Activated CD4-positive, CD25-positive, alpha-beta regulatory T cell treated with anti-CD3 and anti-CD28 coated beads, Interleukin-2, amount 50 U/mL, for 16 hours (primary cell): ENCODE measurements at regions not wholly inside any gene's neighbourhood (a gene's known extent, or its start where the extent isn't known, plus 50 kb on each side); places are given as distances from the start of the nearest gene placed in this dataset.
A peak's percentile ranks its signal among the peaks of the same experiment; 100 is the strongest.
"Not testable (repeated sequence)": the region's sequence is repeated elsewhere in the genome, so short reads cannot be mapped to it uniquely, and the experiment has no call there.

ENCODE experiments used
- DNase-seq: peaks from one replicate; pipeline ENCODE4 v3.0.0-alpha.2; 2020; ENCODE audit warnings: low read depth, low spot score

DNA sequence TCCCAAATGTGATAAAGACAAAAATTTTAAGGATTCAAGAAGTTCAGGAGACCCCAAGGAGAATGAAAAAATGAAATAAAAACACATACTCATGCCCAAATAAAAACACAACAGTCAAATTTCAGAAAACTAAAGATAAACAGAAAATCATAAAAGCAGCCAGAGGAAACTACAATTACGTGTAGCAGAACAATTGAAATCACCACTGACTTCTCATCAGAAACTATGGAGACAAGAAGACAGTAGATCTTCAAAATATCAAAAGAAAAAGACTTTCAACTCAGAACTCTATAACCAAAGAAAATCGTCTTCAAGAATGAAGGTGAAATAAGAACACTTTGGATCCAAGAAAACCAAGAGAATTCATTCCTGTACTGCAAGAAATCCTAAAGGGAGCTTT lies 54.9 kb downstream of the DIO3 start:
- no peak for DNase-seq

DNA sequence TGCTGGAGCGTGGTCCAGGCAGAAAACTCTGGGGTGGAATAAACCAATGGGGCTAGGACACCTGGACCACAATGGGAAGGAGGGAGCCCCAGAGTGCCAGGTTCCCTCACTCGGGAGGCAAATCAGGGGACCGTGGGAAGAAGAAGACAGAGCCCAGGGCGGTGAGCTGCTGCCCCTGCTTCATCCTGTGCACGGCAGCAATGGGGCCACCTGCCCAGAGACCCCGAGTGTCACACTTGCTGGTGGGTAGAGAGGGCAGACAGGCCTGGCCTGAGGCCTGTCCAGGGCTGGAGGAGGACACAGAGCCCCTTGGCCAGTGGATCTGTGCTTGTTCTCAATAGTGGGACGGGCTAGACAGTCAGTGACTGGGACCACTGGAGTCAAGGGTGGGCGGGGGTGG lies 58.2 kb downstream of the DIO3 start:
- no peak for DNase-seq

DNA sequence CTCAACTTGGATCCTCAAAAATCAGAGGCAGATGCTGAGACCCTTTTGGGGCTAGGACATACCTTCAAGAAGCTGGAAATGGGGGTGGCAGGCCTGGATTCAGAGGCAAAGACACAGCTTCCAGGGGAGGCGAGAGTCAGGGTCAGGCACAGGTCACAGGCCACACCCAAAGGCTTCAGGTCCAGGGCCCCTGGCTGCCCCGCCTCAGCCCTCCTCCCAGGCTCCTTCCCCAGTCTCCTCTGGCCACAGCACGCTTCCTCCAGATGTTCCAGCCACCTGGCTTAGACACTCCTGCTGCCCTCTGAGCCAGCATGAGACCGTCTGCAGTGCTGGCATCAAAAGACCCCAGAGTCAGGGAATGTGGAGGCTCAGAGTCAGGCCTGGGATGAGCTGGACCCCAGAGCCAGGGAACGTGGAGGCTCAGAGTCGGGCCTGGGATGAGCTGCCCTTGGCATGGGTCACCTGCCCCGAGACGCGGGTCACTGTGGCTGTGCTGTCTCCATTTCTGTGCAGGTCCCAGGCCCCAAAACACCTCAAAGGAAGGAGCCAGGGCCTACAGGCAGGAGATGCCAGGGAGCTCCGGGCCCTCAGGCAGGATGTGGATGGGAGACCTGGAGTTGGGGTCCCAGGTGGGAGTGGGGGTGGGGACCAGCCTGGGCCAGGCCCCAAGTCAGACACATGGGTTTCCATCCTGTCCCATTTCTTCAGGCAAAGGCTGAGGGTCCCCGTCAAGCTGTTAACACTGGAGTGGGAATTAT lies 58.9 kb downstream of the DIO3 start:
- no peak for DNase-seq

DNA sequence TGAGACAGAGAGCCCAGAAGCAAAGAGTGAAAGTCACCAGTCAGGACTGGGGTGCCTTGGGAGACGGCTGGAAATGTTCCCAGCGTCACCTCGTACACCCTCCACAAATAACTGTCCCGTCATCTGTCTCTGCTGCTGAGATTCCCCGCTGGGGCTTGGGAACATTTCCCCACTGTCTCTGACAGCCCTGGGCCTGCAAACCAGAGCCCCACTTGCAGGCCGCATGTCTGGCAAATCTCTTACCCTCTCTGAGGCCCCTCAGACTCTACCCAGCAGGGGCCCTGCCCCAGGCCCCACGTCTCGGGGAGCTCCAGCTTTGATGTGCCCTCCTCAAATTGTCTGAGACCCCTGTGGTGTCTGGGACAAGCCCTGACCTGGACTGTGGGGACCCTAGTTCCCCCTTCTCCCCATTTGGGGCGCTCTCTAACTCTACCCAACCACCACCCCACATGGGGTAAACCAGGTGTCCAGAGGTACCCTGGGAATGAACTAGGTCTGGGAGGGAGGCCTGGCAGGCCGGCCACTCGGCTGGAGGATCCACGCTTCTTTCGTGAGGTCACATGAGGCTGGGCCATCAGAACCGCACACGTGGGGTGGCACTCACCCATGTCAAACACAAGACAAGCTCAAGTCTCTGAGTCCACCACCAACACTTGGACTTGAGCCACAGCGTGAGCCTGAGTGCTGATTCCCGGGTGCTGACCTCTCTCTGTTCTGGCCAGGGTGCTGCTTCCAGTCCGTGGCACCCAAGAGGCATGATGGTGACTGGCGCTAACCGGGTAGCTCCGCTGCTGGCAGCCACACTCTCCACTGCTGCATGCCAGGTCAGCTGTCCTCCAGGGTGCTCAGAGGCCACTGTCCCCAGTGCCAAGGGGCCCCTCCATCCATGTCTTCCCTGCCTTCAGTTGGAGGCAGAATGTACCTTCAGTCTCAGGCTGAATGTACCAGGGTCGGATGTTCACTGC lies 59.8 kb downstream of the DIO3 start:
- no peak for DNase-seq

DNA sequence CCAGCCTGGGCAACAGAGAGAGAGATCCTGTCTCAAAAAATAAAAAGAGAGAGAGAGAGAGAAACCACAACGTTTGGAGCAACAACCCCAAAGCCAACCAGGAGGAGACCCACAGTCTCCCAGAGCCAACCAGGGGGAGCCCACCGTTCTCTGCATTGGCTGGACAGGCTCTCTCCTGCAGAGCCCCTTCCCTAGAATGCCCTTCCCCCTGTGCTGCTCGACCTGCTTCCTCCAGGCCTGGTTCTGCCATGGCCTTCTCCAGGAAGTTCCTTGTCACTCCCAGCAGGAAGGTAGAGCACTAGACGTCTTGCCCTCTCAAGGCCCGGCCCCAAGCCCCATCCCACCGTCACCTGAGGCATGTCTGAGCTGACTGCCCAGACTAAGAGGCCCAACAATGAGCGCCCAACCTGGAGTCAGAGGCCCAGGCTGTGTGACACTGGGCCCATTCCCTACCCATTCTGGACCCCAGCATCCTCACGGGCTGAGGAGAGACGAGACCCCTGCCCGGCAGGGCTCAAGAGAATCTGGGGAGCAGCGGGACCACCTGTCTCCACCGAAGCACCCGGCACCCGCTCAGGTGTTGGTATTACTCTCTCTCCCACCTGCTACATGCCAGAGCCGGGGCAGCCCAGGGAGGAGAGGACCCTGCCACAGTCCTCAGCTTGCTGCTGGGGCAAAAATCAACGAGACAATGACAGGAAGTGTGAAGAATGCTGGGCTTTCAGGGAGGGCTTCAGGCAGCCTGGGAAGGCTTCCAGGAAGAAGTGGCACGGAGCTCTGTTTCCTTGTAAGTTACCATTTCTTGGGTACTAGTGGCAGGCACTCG lies 61.2 kb downstream of the DIO3 start:
- DNase-seq = no peak

DNA sequence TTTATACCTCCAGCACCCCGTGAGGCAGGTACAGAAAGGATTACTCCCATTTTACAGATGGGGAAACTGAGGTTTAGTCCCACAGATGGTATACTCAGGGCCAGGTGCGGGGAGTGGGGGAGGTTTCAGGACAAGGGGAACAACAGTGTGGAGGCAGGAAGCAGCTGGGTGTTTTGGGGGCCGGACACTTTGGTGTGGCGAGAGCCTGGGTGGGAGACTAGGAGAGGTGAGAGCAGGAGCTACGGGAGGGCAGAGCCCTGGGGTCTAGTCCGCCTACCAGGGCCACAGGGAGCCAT lies 61.7 kb downstream of the DIO3 start:
- DNase-seq = no peak

DNA sequence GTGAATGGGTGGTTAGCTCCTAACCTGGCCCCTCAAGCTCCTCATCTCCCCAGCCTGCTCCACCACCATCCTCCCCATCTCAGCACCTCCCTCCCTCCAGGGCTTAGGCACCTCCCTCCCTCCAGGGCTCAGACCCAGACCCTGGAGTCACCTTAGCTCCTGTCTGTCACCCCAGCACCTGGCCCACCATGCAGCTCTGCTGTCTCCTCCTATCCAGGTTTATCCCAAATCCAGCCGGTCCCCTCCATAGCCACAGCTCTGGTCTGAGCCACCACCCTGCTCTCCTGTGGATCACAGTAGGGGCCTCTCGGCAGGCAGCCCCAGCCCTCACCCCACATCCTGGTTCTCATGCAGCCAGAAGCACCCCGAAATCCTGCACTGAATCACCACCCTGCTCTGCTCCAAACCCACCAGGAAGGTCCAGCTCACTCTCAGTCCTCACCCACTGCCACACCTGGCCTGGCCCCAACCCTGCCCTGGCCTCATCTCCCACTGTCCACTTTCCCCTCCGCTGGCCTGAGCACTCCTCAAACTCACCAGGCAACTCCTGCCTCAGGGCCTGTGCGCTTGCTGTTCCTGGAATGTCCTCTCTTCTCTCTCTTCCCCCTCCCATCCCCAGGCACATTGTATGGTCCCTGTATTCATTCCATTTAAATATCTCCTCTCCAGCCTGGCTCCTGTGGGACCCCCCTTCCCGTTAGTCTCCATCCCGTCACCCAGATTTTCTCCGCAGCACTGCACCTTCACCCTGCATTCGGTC lies 62.6 kb downstream of the DIO3 start:
- no peak for DNase-seq

DNA sequence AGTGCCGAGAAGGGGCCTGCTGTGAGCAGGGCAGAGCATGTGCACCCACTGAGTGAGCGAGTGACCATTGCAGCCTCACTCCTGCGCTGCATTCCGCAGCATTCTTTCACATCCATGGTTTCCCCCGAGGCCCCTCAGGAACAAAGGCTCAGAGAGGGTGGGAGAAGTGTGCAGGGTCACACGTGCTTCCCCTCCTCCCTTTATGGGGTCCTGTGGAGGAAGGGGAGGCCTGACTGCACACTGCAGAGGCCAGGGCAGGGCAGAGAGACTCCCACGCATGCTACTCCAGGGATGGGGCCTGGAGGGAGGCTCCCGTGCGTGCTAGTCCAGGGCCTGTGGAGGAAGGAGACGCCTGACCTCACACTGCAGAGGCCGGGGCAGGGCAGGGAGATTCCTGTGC lies 63.2 kb downstream of the DIO3 start:
- no peak for DNase-seq

DNA sequence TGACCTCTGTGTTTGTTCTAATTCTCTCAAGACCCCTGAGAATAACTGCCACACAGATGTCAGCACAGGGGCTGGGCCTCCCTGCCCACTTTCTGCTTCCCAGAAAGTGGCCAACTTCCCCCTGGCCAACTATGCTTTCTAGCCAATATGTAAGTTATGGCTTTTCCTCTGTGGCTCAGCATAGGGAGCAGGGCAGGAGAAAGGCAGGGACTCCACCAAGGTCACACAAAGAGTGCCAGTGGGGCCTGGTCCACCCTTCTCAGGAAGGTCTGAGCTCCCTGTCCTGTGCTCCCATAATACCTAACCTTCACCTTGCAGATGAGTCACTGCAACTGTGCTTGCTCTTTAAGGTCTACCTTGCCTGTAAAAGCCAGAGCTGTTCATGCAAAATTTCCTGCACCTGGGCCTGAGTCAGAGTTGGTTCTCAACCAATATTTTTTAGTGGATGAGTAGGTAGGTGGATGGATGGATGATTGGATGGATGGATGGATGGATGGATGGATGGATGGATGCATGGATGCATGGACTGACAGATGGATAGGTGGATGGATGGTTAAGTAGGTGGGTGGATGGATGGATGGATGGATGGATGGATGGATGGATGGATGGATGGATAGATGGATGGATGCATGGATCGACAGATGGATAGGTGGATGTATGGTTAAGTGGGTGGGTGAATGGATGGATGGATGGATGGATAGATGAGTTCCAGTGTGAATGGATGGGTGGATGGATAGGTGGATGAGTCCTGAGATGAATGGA lies 64.2 kb downstream of the DIO3 start:
- no peak for DNase-seq

DNA sequence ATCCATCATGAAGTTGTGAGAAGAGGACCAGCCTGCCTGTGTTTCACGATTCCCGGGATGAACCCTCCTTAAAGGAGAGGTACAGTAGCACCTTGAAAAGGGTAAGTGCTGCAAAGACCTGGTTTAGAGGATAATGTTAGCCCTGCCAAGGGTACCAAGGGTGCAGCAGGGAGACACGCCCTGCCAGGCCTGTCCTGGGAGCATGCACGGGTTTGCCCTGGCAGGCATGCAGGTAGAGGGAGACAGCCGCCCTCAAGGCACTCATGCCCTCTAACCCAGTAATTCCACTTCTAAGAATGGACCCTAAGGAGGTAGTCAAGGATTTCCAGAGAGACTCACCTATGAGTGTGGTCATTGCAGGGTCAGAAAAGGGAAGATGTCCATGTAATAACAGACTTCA lies 65.0 kb downstream of the DIO3 start:
- no peak for DNase-seq

DNA sequence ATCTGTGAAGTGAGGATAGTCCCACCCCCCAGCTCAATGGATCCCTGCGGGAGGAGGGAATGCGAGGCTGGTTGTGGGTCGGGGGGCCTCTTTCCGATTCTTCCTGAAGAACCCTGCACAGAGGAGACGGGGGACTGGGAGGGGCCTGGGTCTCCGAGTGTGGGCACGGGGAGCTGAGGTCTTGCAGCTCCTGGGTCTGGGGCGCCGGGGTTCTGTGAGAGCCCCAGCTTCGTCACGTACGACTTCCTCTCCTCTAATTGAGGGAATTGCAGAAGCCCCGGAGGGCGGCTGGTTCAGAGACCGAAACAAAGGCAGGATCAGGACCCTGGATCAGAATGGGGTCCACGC lies 66.6 kb downstream of the DIO3 start:
- no peak for DNase-seq

DNA sequence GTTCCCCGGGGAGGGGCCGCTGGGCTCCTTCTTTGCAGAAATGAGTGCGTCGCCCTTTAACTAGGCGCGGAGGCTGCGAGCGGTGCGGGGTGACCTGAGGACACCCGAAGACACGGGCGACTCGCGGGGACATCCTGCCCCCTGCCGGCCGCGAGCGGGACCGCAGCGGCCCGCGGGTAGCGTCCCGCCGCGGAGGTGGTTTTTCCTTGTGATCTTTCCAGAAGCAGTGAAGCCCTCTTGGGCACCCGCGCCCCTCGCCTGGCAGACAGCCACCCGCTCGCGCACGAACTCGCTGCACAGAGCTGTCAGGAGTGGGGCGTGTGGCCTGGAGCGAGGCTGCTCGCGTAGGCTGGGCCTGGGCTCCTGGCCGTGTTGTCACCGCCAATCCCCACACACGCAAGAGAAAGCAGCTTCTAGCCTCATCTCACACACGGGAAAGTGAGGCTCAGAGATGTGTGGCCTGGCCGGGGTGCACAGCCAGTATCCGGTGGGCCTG lies 67.2 kb downstream of the DIO3 start:
- peak; percentile 54 for DNase-seq

DNA sequence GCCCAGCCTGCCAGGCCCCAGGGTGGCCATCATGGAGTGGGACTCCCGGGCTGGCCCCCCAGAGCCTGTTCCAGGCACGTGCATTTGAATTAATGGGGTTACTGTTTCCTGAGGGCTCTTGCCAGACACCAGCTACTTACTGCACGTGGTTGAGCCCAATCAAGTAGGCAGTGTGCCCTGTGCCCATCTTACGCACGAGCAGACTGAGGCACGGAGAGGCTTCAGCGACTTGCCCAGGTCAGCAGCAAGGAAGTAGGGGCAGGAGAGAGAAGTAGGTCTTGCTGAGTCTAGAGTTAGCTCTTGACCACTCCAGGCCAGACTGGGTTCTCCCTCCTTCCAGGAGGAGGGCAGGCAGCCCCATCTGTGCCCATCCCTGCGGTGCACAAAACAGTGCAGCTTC lies 67.7 kb downstream of the DIO3 start:
- no peak for DNase-seq

DNA sequence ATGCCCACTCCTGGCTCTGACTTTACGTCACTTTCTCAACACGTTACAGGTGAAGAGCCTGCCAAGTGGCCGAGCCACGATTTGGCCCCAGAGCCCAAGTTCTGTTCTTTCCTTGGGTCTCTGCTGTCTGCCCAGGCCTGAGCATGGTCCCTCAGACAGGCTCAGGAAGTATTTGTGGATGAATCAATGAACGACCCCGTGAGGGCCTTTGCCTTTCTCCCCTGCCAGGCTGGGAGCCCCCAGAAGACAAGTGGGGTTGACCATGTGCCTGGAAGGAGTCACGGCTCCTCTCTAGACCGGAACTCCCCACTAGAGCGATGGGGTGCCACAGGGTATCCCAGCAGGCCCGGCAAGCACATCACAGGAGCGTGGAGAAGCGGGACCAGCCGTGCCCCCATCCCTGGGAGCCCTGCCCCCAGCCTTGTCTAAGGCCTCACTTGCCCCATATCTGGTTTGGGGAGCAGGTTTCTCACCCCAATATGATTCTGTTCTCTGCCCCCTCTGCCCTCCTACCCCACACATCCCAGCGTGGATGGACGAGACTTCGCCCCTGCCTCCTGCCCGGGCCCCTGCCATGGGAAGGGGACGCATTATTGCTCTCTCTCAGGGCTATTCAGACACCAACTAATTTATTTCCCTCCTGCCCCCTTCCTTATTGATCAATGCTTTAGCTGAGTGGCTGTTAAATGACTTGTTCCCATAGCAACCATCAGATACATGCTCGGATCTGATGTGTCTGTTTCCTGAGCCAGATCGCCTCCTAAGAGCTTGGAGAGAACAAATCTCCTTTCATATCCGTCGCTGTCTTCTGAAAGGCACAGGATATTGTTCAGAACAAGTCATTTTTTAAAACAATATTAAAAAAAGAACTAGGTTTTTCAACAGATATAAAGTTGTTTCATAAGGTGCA lies 69.0 kb downstream of the DIO3 start:
- DNase-seq = no peak

DNA sequence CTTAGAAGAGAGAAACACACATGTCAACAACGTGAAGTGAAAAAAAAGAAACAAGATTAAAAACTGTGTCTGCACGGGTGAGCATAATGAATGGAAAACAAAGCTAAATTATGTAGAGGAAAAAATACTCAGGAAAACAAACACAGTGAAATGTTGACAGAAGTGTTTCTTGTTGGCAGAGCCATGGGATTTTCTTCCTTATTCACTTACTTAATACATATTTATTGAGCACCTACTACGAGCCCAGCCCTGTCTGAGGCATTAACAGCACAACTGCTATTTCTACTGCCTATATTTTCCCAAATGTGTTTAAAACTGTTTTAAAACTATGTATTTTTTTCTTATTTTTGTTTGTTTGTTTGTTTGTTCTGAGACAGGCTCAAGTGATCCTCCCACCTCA lies 69.9 kb downstream of the DIO3 start:
- DNase-seq = no peak

DNA sequence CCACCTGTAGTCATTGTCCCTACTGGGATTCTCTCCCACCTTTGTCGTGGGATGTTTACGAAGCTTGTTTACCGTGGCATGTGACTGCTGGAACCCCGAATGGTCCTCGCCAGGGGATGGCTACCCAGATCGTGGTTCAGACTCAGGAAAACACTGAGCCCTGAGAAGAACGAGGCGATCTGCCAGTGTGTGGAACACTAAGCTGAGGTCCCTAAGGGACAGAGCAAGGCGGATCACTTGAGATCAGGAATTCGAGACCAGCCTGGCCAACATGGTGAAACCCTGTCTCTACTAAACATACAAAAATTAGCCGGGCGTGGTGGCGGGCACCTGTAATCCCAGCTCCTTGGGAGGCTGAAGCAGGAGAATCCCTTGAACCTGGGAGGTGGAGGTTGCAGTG lies 70.7 kb downstream of the DIO3 start:
- DNase-seq = not testable (repeated sequence)

DNA sequence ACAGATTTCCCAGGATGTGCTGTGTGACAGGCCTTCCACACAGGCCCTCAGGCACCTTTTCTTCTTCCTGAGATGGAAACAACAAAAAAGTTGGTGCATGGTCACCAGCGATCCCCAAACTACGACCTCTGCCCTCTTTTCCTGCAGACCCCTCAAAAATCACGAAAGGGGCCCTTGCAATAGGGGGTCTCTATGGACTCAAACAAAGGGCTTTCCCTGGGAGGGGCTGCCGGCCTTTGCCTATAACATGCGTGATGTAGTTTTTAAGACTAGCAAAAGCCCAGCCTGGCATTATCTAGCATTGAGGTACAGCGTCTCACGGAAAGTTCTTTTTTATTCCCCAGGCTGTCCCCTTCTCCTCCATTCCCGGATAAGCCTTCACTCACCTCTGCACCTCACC lies 71.2 kb downstream of the DIO3 start:
- DNase-seq = no peak

DNA sequence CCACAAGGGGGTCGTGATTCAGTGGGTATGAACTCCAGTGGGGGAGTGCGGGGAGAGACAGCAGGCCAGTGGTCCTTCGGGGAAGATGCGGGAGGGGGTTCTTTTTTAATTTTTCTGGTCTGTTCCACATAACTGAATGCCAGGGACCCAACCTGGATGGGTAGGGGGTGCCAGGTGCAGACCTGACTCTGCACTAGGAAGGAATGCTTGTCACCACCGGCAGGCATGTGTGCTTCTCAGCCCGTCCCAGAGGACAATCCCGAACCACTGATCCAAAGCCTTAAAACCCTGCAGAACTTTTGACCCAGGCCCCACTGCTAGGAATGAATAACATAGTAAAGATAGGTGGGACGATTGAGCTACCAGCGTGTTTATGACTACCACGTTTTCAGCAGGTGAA lies 72.0 kb downstream of the DIO3 start:
- DNase-seq = no peak

DNA sequence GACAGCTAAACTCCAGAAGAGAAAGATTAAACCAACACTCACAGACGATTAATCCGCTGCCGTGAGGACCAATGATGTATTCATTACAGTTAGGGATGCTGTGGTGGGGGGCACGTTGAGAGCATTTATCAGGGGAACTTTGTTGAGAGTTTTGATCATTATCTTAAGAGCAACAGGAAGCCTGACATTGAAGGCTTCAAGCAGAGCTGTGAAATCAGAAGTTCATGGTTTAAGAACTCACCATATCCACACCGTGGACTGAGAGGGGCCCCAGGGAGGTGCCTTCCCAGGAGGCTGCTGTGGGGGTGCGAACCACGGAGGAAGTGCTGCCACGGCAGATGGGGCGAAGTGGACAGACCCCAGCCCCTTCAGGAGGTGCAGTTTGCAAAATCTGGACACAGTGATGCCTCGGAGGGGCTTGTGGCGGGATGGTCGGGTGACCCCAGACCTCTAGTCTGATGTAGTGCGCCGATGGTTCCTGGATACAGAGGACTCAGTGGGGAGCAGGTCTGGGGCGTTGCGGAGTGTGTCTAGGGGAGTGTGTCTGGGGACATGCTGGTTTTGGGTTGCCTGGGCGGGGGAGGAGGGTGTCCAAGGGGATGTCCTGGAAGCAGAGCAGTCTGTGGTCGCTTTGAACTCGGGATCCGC lies 73.0 kb downstream of the DIO3 start:
- DNase-seq = no peak
